HepG2 (cell line): ENCODE measurements at regions not wholly inside any gene's neighbourhood (a gene's known extent, or its start where the extent isn't known, plus 50 kb on each side); places are given as distances from the start of the nearest gene placed in this dataset.

Experiments used
- ATAC-seq: fragments of 200-7000 bp; cut with Tn5 transposase; 3 replicates; pipeline ENCODE4 v1.9.1; 2020; ENCODE audit warnings: mild to moderate bottlenecking, moderate library complexity
- BruUV-seq: library from RNA; stranded (reverse); fragments of 400-500 nt; replicated peaks from 2 replicates; lab custom pipeline; 2021; lab: Mats Ljungman, UMichigan
- CTCF ChIA-PET: fragments of 300-600 bp; formaldehyde crosslinking; extraction: SDS; loops from one replicate; lab custom pipeline; 2021; ENCODE audit warnings: low total read pairs, inconsistent platforms, low intra/inter-chr PET ratio; lab: Yijun Ruan, JAX
- POLR2A ChIA-PET: fragments of 350-600 bp; sonication (Branson Sonifier 250); formaldehyde crosslinking; loops from one replicate; lab custom pipeline; 2020; ENCODE audit warnings: antibody characterized with exemption, inconsistent platforms; lab: Yijun Ruan, JAX
- DNase-seq: peaks from one replicate; pipeline ENCODE4 v3.0.0-alpha.2; 2015; ENCODE audit warnings: low spot score
- FAIRE-seq: peaks from 3 replicates; lab custom pipeline; 2011; peaks lifted over from hg19 to GRCh38; lab: Jason Lieb, UNC
- H2AFZ ChIP-seq: one replicate; pipeline ENCODE4 v1.6.1; 2011; ENCODE audit warnings: low read length, inconsistent platforms
- H3K27ac ChIP-seq: fragments of 300-600 bp; 3 replicates; pipeline ENCODE4 v1.8.0; 2011; ENCODE audit warnings: mixed run types, mild to moderate bottlenecking, mixed read lengths, low read length, inconsistent platforms; ENCODE audit not compliant: insufficient read depth; ENCODE audit errors: extremely low read length
- H3K27me3 ChIP-seq, 2 experiments: fragments of 200-600 bp in 1 of 2; 2 replicates in 1 of 2; 3 replicates in 1 of 2; pipeline versions ENCODE4 v1.6.0 to v1.8.0; 2011; ENCODE audit warnings: low read length in 2 of 2, mild to moderate bottlenecking in 2 of 2, moderate library complexity in 2 of 2, inconsistent platforms in 1 of 2; ENCODE audit not compliant: insufficient read depth in 2 of 2, control insufficient read depth in 1 of 2
- H3K36me3 ChIP-seq, 2 experiments: fragments of 200-600 bp in 1 of 2; replicated peaks in 1 of 2; 2 replicates in 1 of 2; 3 replicates in 1 of 2; pipeline versions ENCODE4 v1.5.1 to v1.8.0; 2011; ENCODE audit warnings: low read length in 2 of 2, inconsistent platforms in 1 of 2; ENCODE audit not compliant: insufficient read depth in 2 of 2, control insufficient read depth in 1 of 2
- H3K4me1 ChIP-seq: 2 replicates; pipeline ENCODE4 v1.5.1; 2012; ENCODE audit warnings: low read length, inconsistent platforms; ENCODE audit not compliant: insufficient read depth
- H3K4me2 ChIP-seq: 2 replicates; pipeline ENCODE4 v1.6.0; 2011; ENCODE audit warnings: low read depth, low read length, inconsistent platforms
- H3K4me3 ChIP-seq, 3 experiments: fragments of 200-600 bp in 1 of 3; sonication (generic), shearing (Covaris generic) in 1 of 3; replicated peaks in 1 of 3; 2 replicates each; pipeline ENCODE4 v1.5.1; 2011 to 2016; ENCODE audit warnings: low read length in 3 of 3, inconsistent platforms in 2 of 3, low read depth in 2 of 3, mild to moderate bottlenecking in 2 of 3, control low read depth in 1 of 3, mixed read lengths in 1 of 3; ENCODE audit not compliant: insufficient read depth in 1 of 3
- H3K79me2 ChIP-seq: one replicate; pipeline ENCODE4 v1.6.1; 2011; ENCODE audit warnings: low read length, inconsistent platforms; ENCODE audit not compliant: insufficient read depth
- H3K9ac ChIP-seq: 2 replicates; pipeline ENCODE4 v1.6.0; 2011; ENCODE audit warnings: mild to moderate bottlenecking, low read depth, low read length, inconsistent platforms; ENCODE audit not compliant: insufficient read depth
- H3K9me3 ChIP-seq: 2 replicates; pipeline ENCODE4 v1.5.1; 2012; ENCODE audit warnings: mild to moderate bottlenecking, low read length
- H4K20me1 ChIP-seq: 2 replicates; pipeline ENCODE4 v1.6.0; 2011; ENCODE audit warnings: inconsistent platforms, mild to moderate bottlenecking, low read length, moderate library complexity; ENCODE audit not compliant: insufficient read depth
- AKAP8 ChIP-seq: sonication (generic); formaldehyde crosslinking; IDR thresholded peaks from 2 replicates; pipeline ENCODE4 v1.5.1; 2020; ENCODE audit warnings: mild to moderate bottlenecking, missing genetic modification reagents
- ATF1 ChIP-seq: IDR thresholded peaks from 2 replicates; pipeline ENCODE4 v1.6.1; 2016; ENCODE audit warnings: mild to moderate bottlenecking, control low read depth
- FOXK1 ChIP-seq: sonication (generic); formaldehyde crosslinking; IDR thresholded peaks from 2 replicates; pipeline ENCODE4 v1.4.0; 2020; ENCODE audit warnings: low read depth, missing genetic modification reagents, borderline replicate concordance
- FOXM1 ChIP-seq: sonication (generic); formaldehyde crosslinking; IDR thresholded peaks from 2 replicates; pipeline ENCODE4 v1.5.0; 2020; ENCODE audit warnings: missing genetic modification reagents
- MYC ChIP-seq: sonication (generic); formaldehyde crosslinking; IDR thresholded peaks from 2 replicates; pipeline ENCODE4 v1.9.0; 2021; ENCODE audit warnings: missing genetic modification reagents, borderline replicate concordance
- ONECUT2 ChIP-seq: sonication (generic); formaldehyde crosslinking; IDR thresholded peaks from 2 replicates; pipeline ENCODE4 v1.4.0; 2020; ENCODE audit warnings: missing genetic modification reagents
- SOX6 ChIP-seq, 2 experiments: fragments of 450-650 bp in 1 of 2; sonication (generic) in 1 of 2; formaldehyde crosslinking in 1 of 2; IDR thresholded peaks; 2 replicates each; pipeline versions ENCODE4 v1.4.0 to v1.6.1; 2017 to 2020; ENCODE audit warnings: antibody characterized with exemption in 1 of 2, mild to moderate bottlenecking in 1 of 2, missing genetic modification reagents in 1 of 2
- SSRP1 ChIP-seq: IDR thresholded peaks from 2 replicates; pipeline ENCODE4 v1.6.1; 2016; ENCODE audit warnings: control low read depth
- TCF7 ChIP-seq: sonication (generic); IDR thresholded peaks from 2 replicates; pipeline ENCODE4 v1.6.1; 2016; ENCODE audit warnings: antibody characterized with exemption, low read depth
- ZFP37 ChIP-seq: sonication (generic); formaldehyde crosslinking; IDR thresholded peaks from 2 replicates; pipeline ENCODE4 v1.4.0; 2020; ENCODE audit warnings: missing genetic modification reagents, borderline replicate concordance
- ZNF33B ChIP-seq: sonication (generic); formaldehyde crosslinking; IDR thresholded peaks from 2 replicates; pipeline ENCODE4 v1.5.1; 2020; ENCODE audit warnings: mild to moderate bottlenecking, missing genetic modification reagents
- ZNF781 ChIP-seq: sonication (generic); formaldehyde crosslinking; IDR thresholded peaks from 2 replicates; pipeline ENCODE4 v1.5.1; 2020; ENCODE audit warnings: borderline replicate concordance, mild to moderate bottlenecking, missing genetic modification reagents; ENCODE audit errors: not compliant biosample characterization
- ZNF790 ChIP-seq: sonication (generic); formaldehyde crosslinking; IDR thresholded peaks from 2 replicates; pipeline ENCODE4 v1.8.0; 2022; ENCODE audit warnings: missing genetic modification reagents, mild to moderate bottlenecking, borderline replicate concordance
- in situ Hi-C: cut with HindIII; loops from 2 replicates; pipeline ENCODE4 v1.10.0; 2017; ENCODE audit warnings: low pct_unique_long_range_greater_than_20kb; ENCODE audit not compliant: extremely low pct_ligation_motif_present
- intact Hi-C: fragments of 100-400 bp; cut with micrococcal nuclease; formaldehyde crosslinking; loops from one replicate; pipeline ENCODE4 v1.10.0; 2022; ENCODE audit not compliant: unreplicated experiment
- TF ChIP-seq, protein P1 (sequence below): sonication (generic); formaldehyde crosslinking; IDR thresholded peaks from 2 replicates; pipeline ENCODE4 v1.5.0; 2020; ENCODE audit warnings: mild to moderate bottlenecking, missing genetic modification reagents
- TF ChIP-seq, protein P2 (sequence below): sonication (generic); formaldehyde crosslinking; IDR thresholded peaks from 2 replicates; pipeline ENCODE4 v1.4.0; 2020; ENCODE audit warnings: missing genetic modification reagents, mild to moderate bottlenecking, borderline replicate concordance
- TF ChIP-seq, protein P3 (sequence below): sonication (generic); formaldehyde crosslinking; IDR thresholded peaks from 2 replicates; pipeline ENCODE4 v1.4.0; 2020; ENCODE audit warnings: missing genetic modification reagents
- TF ChIP-seq, protein P4 (sequence below): sonication (generic); formaldehyde crosslinking; IDR thresholded peaks from 2 replicates; pipeline ENCODE4 v1.5.0; 2020; ENCODE audit warnings: mild to moderate bottlenecking, missing genetic modification reagents, borderline replicate concordance

DNA sequence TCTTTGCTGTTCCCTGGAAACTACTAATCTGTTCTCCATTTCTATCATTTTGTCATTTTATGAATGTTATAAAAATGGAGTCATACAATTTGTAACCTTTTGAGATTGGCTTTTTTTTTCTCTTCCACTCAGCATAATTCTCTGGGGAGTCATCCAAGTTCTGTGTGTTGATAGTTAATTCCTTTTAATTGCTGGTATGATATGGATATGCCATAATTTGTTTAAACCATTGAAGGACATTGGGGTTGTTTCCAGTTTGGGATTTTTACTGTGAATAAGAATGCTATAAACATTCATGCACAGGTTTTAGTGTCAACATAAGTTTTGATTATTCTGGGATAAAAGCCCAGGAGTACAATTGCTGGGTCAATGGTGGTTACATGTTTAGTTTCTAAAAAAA, 279.4 kb downstream of the WNT5A start:
- FAIRE-seq (no peak), DNase-seq (no peak), ATAC-seq (no peak)
- in situ Hi-C loops, result no loop called here
- Histone ChIP-seq H3K9ac (no peak overlapping the region), H3K4me3 (no peak overlapping the region), H3K79me2 (no peaks in the 10 kb centered on the region), H2AFZ (no peak overlapping the region), H3K9me3 (no peaks in the 10 kb centered on the region), H4K20me1 (no peaks in the 10 kb centered on the region), H3K36me3 (no peaks in the 10 kb centered on the region), H3K27me3 (no peaks in the 10 kb centered on the region), H3K27ac (no peak overlapping the region), H3K4me1 (no peaks in the 10 kb centered on the region), H3K4me2 (no peak overlapping the region)
- intact Hi-C loops, result no loop called here
- BruUV-seq, result no TSS peak
- ChIA-PET CTCF (no interaction called here), POLR2A (no interaction called here)
- TF ChIP-seq FOXM1 (no peak), SOX6 (IDR thresholded peaks at IDR 0.05) (no peak), SOX6 (CRISPR knock-in tag; IDR thresholded peaks at IDR 0.05) (no peak), MYC (no peak), AKAP8 (no peak), ZNF790 (CRISPR knock-in tag) (no peak), SSRP1 (CRISPR knock-in tag) (no peak), FOXK1 (CRISPR knock-in tag) (no peak), ATF1 (CRISPR knock-in tag) (no peak), ZFP37 (no peak), TCF7 (no peak), ZNF781 (no peak), ONECUT2 (CRISPR knock-in tag) (no peak), ZNF33B (no peak)
- TF ChIP-seq, protein P1, sequence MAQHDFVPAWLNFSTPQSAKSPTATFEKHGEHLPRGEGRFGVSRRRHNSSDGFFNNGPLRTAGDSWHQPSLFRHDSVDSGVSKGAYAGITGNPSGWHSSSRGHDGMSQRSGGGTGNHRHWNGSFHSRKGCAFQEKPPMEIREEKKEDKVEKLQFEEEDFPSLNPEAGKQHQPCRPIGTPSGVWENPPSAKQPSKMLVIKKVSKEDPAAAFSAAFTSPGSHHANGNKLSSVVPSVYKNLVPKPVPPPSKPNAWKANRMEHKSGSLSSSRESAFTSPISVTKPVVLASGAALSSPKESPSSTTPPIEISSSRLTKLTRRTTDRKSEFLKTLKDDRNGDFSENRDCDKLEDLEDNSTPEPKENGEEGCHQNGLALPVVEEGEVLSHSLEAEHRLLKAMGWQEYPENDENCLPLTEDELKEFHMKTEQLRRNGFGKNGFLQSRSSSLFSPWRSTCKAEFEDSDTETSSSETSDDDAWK, result no peak
- TF ChIP-seq, protein P2, sequence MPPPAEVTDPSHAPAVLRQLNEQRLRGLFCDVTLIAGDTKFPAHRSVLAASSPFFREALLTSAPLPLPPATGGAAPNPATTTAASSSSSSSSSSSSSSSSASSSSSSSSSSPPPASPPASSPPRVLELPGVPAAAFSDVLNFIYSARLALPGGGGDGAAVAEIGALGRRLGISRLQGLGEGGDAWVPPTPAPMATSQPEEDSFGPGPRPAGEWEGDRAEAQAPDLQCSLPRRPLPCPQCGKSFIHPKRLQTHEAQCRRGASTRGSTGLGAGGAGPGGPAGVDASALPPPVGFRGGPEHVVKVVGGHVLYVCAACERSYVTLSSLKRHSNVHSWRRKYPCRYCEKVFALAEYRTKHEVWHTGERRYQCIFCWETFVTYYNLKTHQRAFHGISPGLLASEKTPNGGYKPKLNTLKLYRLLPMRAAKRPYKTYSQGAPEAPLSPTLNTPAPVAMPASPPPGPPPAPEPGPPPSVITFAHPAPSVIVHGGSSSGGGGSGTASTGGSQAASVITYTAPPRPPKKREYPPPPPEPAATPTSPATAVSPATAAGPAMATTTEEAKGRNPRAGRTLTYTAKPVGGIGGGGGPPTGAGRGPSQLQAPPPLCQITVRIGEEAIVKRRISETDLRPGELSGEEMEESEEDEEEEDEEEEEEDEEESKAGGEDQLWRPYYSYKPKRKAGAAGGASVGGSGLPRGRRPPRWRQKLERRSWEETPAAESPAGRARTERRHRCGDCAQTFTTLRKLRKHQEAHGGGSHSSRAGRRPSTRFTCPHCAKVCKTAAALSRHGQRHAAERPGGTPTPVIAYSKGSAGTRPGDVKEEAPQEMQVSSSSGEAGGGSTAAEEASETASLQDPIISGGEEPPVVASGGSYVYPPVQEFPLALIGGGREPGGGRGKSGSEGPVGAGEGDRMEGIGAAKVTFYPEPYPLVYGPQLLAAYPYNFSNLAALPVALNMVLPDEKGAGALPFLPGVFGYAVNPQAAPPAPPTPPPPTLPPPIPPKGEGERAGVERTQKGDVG (CRISPR knock-in tag), result no peak
- TF ChIP-seq, protein P3, sequence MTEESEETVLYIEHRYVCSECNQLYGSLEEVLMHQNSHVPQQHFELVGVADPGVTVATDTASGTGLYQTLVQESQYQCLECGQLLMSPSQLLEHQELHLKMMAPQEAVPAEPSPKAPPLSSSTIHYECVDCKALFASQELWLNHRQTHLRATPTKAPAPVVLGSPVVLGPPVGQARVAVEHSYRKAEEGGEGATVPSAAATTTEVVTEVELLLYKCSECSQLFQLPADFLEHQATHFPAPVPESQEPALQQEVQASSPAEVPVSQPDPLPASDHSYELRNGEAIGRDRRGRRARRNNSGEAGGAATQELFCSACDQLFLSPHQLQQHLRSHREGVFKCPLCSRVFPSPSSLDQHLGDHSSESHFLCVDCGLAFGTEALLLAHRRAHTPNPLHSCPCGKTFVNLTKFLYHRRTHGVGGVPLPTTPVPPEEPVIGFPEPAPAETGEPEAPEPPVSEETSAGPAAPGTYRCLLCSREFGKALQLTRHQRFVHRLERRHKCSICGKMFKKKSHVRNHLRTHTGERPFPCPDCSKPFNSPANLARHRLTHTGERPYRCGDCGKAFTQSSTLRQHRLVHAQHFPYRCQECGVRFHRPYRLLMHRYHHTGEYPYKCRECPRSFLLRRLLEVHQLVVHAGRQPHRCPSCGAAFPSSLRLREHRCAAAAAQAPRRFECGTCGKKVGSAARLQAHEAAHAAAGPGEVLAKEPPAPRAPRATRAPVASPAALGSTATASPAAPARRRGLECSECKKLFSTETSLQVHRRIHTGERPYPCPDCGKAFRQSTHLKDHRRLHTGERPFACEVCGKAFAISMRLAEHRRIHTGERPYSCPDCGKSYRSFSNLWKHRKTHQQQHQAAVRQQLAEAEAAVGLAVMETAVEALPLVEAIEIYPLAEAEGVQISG (CRISPR knock-in tag), result no peak
- TF ChIP-seq, protein P4, sequence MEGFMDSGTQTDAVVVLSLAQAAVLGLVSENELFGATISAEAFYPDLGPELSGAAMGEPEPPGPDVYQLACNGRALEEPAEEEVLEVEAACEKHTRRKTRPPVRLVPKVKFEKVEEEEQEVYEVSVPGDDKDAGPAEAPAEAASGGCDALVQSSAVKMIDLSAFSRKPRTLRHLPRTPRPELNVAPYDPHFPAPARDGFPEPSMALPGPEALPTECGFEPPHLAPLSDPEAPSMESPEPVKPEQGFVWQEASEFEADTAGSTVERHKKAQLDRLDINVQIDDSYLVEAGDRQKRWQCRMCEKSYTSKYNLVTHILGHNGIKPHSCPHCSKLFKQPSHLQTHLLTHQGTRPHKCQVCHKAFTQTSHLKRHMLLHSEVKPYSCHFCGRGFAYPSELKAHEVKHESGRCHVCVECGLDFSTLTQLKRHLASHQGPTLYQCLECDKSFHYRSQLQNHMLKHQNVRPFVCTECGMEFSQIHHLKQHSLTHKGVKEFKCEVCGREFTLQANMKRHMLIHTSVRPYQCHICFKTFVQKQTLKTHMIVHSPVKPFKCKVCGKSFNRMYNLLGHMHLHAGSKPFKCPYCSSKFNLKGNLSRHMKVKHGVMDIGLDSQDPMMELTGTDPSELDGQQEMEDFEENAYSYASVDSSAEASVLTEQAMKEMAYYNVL, result no peak
